ENCODE measurements at regions not wholly inside any gene's neighbourhood (a gene's known extent, or its start where the extent isn't known, plus 50 kb on each side); places are given as distances from the start of the nearest gene placed in this dataset.

- no peaks in the 10 kb centered on the region for H3K4me1 ChIP-seq
Measured at GRCh38 chr12:125216756-125217155, 151.5 kb downstream of the AACS start.

GRCh38 chr12:125217308-125217707, 152.1 kb downstream of the AACS start:
- no peaks in the 10 kb centered on the region for H3K36me3 ChIP-seq
- H3K9me3 ChIP-seq: peaks cover 0 to 9% (median 0%) of the 10 kb centered on the region in 8 donors
- DNase-seq: no peak
- TF ChIP-seq CTCF (IDR thresholded peaks at IDR 0.05 in 8 of 11, conservative IDR thresholded peaks at IDR 0.05 in 3 of 11) (no peak), POLR2A (IDR thresholded peaks at IDR 0.05) (no peak), POLR2AphosphoS5 (IDR thresholded peaks at IDR 0.05) (no peak)
- intact Hi-C loops (cut with DNase I; ENCODE audit: low total_unique reads): no loop called here
- 72 to 76% (median 74%) methylated on average over 5 of the region's 5 CpGs for WGBS, 5 donors
- no peak overlapping the region for H3K4me3 ChIP-seq
- H3K27me3 ChIP-seq (replicated peaks in 1 of 7): peaks cover 0 to 62% (median 0%) of the 10 kb centered on the region in 7 donors
- H3K4me1 ChIP-seq: no peaks in the 10 kb centered on the region
- no peak overlapping the region for H3K27ac ChIP-seq

More at GRCh38 chr12:125216756-125217155, 151.5 kb downstream of the AACS start:
- intact Hi-C loops (cut with DNase I; ENCODE audit: low total_unique reads): no loop called here
- no peak overlapping the region for H3K27ac ChIP-seq
- peaks cover 0 to 68% (median 0%) of the 10 kb centered on the region in 7 donors for H3K27me3 ChIP-seq (replicated peaks in 1 of 7)
- H3K4me3 ChIP-seq: no peak overlapping the region
- TF ChIP-seq CTCF (IDR thresholded peaks at IDR 0.05 in 8 of 11, conservative IDR thresholded peaks at IDR 0.05 in 3 of 11) (no peak), POLR2AphosphoS5 (IDR thresholded peaks at IDR 0.05) (no peak)
- peaks cover 0 to 9% (median 0%) of the 10 kb centered on the region in 8 donors for H3K9me3 ChIP-seq
- 79 to 88% (median 82%) methylated on average over 8 to 14 of the region's 14 CpGs for WGBS, 5 donors
- no peak for DNase-seq
- no peaks in the 10 kb centered on the region for H3K36me3 ChIP-seq

- no peaks in the 10 kb centered on the region for H3K4me1 ChIP-seq
- WGBS, 5 donors: 55 to 75% (median 64%) methylated on average over 4 of the region's 4 CpGs
- no peak overlapping the region for H3K27ac ChIP-seq
- DNase-seq: no peak
- intact Hi-C loops (cut with DNase I; ENCODE audit: low total_unique reads): no loop called here
- peaks cover 0 to 50% (median 0%) of the 10 kb centered on the region in 7 donors for H3K27me3 ChIP-seq (replicated peaks in 1 of 7)
- H3K4me3 ChIP-seq: no peak overlapping the region
- H3K36me3 ChIP-seq: no peaks in the 10 kb centered on the region
- H3K9me3 ChIP-seq: peaks cover 0 to 9% (median 0%) of the 10 kb centered on the region in 8 donors
- TF ChIP-seq CTCF (IDR thresholded peaks at IDR 0.05 in 8 of 11, conservative IDR thresholded peaks at IDR 0.05 in 3 of 11): no peak
- TF ChIP-seq POLR2AphosphoS5 (IDR thresholded peaks at IDR 0.05): no peak
- no peak for TF ChIP-seq POLR2A (IDR thresholded peaks at IDR 0.05)
Measured at GRCh38 chr12:125218952-125219351, 153.7 kb downstream of the AACS start.

GRCh38 chr12:125220404-125221273, 155.4 kb downstream of the AACS start:
- TF ChIP-seq POLR2A (IDR thresholded peaks at IDR 0.05): no peak
- no peak for TF ChIP-seq CTCF (IDR thresholded peaks at IDR 0.05 in 8 of 11, conservative IDR thresholded peaks at IDR 0.05 in 3 of 11)
- no peak for TF ChIP-seq POLR2AphosphoS5 (IDR thresholded peaks at IDR 0.05)
- DNase-seq: no peak

More at GRCh38 chr12:125220404-125221273, 155.4 kb downstream of the AACS start:
- Histone ChIP-seq H3K27ac (no peak overlapping the region), H3K36me3 (no peaks in the 10 kb centered on the region), H3K9me3 (peaks cover 0 to 3% (median 0%) of the 10 kb centered on the region in 8 donors), H3K4me1 (no peaks in the 10 kb centered on the region), H3K27me3 (replicated peaks in 1 of 7) (peaks cover 0 to 54% (median 0%) of the 10 kb centered on the region in 7 donors), H3K4me3 (no peak overlapping the region)
- 77 to 89% (median 83%) methylated on average over 16 of the region's 16 CpGs for WGBS, 5 donors
- intact Hi-C loops (cut with DNase I; ENCODE audit: low total_unique reads): no loop called here
